Right lobe of liver (tissue), 6 donors: ENCODE measurements at regions not wholly inside any gene's neighbourhood (a gene's known extent, or its start where the extent isn't known, plus 50 kb on each side); places are given as distances from the start of the nearest gene placed in this dataset.
A peak's percentile ranks its signal among the peaks of the same experiment; 100 is the strongest.

ENCODE experiments used
- ATAC-seq, 4 donors: fragments of 200-7000 bp; cut with Tn5 transposase; one replicate each; pipeline ENCODE4 v1.9.1; 2020; ENCODE audit warnings: mild to moderate bottlenecking in 4 of 4, moderate library complexity in 4 of 4
- DNase-seq, 3 donors: peaks; one replicate each; pipeline ENCODE4 v3.0.0-alpha.2; 2020
- H3K27ac ChIP-seq, 3 donors: fragments of 200-600 bp; one replicate each; pipeline ENCODE4 v1.8.0; 2022
- H3K27me3 ChIP-seq, 2 donors: fragments of 200-600 bp; one replicate each; pipeline ENCODE4 v1.8.0; 2022
- H3K36me3 ChIP-seq, 4 donors: fragments of 200-600 bp; sonication (generic) in 1 of 4; one replicate each; pipeline versions ENCODE4 v1.5.1 to v1.8.0; 2017 to 2022; ENCODE audit warnings: control low read depth in 1 of 4
- H3K4me1 ChIP-seq, 4 donors: fragments of 200-600 bp; sonication (generic) in 1 of 4; one replicate each; pipeline versions ENCODE4 v1.5.1 to v1.8.0; 2017 to 2022; ENCODE audit warnings: control low read depth in 1 of 4
- H3K4me3 ChIP-seq, 3 donors: fragments of 200-600 bp; one replicate each; pipeline ENCODE4 v1.8.0; 2022
- H3K9me3 ChIP-seq, 4 donors: fragments of 200-600 bp; sonication (generic) in 1 of 4; one replicate each; pipeline versions ENCODE4 v1.5.1 to v1.8.0; 2017 to 2022; ENCODE audit warnings: control low read depth in 1 of 4
- CTCF ChIP-seq, 4 donors: fragments of 200-600 bp in 3 of 4; fragments of 450-650 bp in 1 of 4; IDR thresholded peaks; one replicate each; pipeline versions ENCODE4 v1.5.1 to v1.8.0; 2016 to 2022; ENCODE audit warnings: antibody characterized with exemption in 4 of 4, mild to moderate bottlenecking in 2 of 4
- POLR2A ChIP-seq: fragments of 450-650 bp; IDR thresholded peaks from one replicate; pipeline ENCODE4 v1.6.1; 2017; ENCODE audit warnings: antibody characterized with exemption, mild to moderate bottlenecking
- WGBS: methylation state at CpG from one replicate; pipeline ENCODE4 v1.1.6; 2018; ENCODE audit warnings: low coverage, low lambda C conversion rate; ENCODE audit not compliant: insufficient coverage; ENCODE audit errors: missing lambda C conversion rate; 5-methylcytosine and 5-hydroxymethylcytosine counted together
- intact Hi-C, 2 donors: fragments of 100-400 bp; cut with DNase I; formaldehyde crosslinking; loops; one replicate each; pipeline versions ENCODE4 v1.11.2 to v1.14.1; 2022
- donor health status: DM: no; HTN: yes; CAD: no.
- donor health status: DM: no; HTN: no; CAD: no.
- donor health status: DM: no; HTN: no; CAD: no.
- donor health status: DM: no; HTN: yes; CAD: no.
- donor health status: DM: no; HTN: yes; CAD: no.

- Histone ChIP-seq H3K27me3 (no peaks in the 10 kb centered on the region), H3K27ac (no peak overlapping the region), H3K4me3 (no peak overlapping the region), H3K9me3 (no peaks in the 10 kb centered on the region), H3K36me3 (no peaks in the 10 kb centered on the region), H3K4me1 (peaks cover 0 to 7% (median 3%) of the 10 kb centered on the region in 4 donors)
- no peak for TF ChIP-seq POLR2A
- no peak for TF ChIP-seq CTCF (IDR thresholded peaks at IDR 0.05)
- ATAC-seq = no peak
- no peak for DNase-seq
- intact Hi-C loops = loop anchor here in 1 of 2 donors (10.0 kb wide), 1 partner anchor 60 kb away; no protein-coding TSS in a partner anchor
These were observed 243.4 kb upstream of the SALL1 start for GRCh38 chr16:51394421-51394820.

- H3K27ac ChIP-seq = no peak overlapping the region
- DNase-seq (no peak), ATAC-seq (peak in 1 of 4 donors; percentile 56)
- H3K4me1 ChIP-seq = no peaks in the 10 kb centered on the region
- no peaks in the 10 kb centered on the region for H3K36me3 ChIP-seq
- H3K27me3 ChIP-seq = no peaks in the 10 kb centered on the region
- no peak for TF ChIP-seq CTCF (IDR thresholded peaks at IDR 0.05)
- no peak for TF ChIP-seq POLR2A
- H3K4me3 ChIP-seq = no peak overlapping the region
- 90% methylated on average over 2 of the region's 2 CpGs for WGBS
- intact Hi-C loops = loop anchor here in 1 of 2 donors (10.0 kb wide), 1 partner anchor 59 kb away; no protein-coding TSS in a partner anchor
- no peaks in the 10 kb centered on the region for H3K9me3 ChIP-seq
These were observed 242.4 kb upstream of the SALL1 start for GRCh38 chr16:51393381-51394005.

- WGBS = 67% methylated on average over 14 of the region's 16 CpGs
- Histone ChIP-seq H3K36me3 (no peaks in the 10 kb centered on the region), H3K27me3 (no peaks in the 10 kb centered on the region), H3K4me3 (no peak overlapping the region), H3K4me1 (no peaks in the 10 kb centered on the region), H3K9me3 (no peaks in the 10 kb centered on the region), H3K27ac (no peak overlapping the region)
- ATAC-seq (no peak), DNase-seq (no peak)
- TF ChIP-seq CTCF (IDR thresholded peaks at IDR 0.05) (no peak), POLR2A (no peak)
- intact Hi-C loops = loop anchor here in 1 of 2 donors (10.0 kb wide), 1 partner anchor 58 kb away; no protein-coding TSS in a partner anchor
These were observed 241.6 kb upstream of the SALL1 start for GRCh38 chr16:51392521-51393187.

DNA sequence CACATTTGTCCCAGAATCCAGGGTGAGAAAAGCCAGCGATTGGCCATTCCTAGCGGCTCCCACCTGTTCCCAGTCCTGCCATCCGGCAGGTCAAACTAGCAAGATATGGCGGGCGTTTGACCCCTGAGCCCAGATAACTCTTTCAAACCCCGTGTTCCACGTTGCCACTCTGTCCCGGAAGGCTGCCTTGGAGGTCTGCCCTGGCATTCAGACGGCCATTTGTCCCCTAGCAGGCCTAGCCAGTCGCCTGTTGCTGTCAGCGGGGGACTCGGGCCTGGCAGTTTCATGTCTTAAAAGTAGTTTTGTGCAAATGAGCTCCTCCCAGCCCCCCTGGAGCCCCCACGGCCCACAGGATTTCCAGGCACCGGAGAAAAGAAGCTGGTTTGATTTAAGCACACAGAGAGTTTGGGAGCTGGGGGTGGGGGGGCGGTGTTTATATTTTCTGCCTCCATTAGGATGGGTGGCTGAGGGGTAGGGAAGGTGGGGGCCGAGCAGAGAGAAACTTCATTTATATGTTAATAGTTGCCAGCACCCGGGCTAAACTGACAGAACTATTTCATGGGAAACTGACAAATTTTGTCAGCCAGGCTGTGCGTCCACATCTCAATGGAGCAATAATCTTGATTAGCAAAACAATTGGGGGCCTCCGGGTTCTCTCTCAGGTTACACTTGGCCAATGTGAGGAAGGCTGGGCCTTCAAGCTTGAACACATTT, 240.9 kb upstream of the SALL1 start:
- no peak for DNase-seq
- no peak overlapping the region for H3K4me3 ChIP-seq
- H3K36me3 ChIP-seq = no peaks in the 10 kb centered on the region
- TF ChIP-seq CTCF (IDR thresholded peaks at IDR 0.05) (no peak), POLR2A (no peak)
- no peaks in the 10 kb centered on the region for H3K27me3 ChIP-seq
- no peaks in the 10 kb centered on the region for H3K4me1 ChIP-seq
- ATAC-seq = no peak
- H3K9me3 ChIP-seq = no peaks in the 10 kb centered on the region
- intact Hi-C loops = loop anchor here in 1 of 2 donors (10.0 kb wide), 1 partner anchor 57 kb away; no protein-coding TSS in a partner anchor
- 49% methylated on average over 12 of the region's 19 CpGs for WGBS
- H3K27ac ChIP-seq = no peak overlapping the region
